HG02884 (cell line): ENCODE measurements at regions not wholly inside any gene's neighbourhood (a gene's known extent, or its start where the extent isn't known, plus 50 kb on each side); places are given as distances from the start of the nearest gene placed in this dataset.

Experiments used
- ATAC-seq: cut with Tn5 transposase; IDR thresholded peaks from one replicate; pipeline ENCODE4 v1.9.1; 2021; ENCODE audit warnings: mild to moderate bottlenecking, moderate library complexity; ENCODE audit not compliant: unreplicated experiment

- no peak for ATAC-seq
Measured at GRCh38 chr18:59086522-59086921, 53.2 kb upstream of the SEC11C start.

- no peak for ATAC-seq
Measured at GRCh38 chr18:59087391-59087790, 52.3 kb upstream of the SEC11C start.
